ENCODE measurements at regions not wholly inside any gene's neighbourhood (a gene's known extent, or its start where the extent isn't known, plus 50 kb on each side); places are given as distances from the start of the nearest gene placed in this dataset.

DNA sequence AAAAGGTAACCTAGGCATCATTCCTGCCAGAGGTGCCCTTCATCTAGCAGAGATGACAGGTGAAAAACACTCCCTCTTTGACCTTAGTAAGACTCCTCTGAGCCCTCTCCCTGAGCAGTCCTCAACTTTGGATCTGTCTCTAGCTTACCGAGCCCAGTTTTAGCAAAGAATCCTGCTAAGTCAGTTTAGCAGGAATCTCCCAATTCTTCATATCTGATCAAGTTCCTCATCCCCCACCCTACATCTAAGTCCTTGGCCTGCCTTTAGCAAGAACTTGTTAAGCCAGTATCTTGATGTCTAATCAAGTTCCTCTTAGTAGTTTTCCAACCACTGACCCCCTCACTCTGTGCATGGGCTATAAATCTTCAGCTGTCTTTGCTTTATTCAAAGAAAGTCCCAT lies 235.6 kb downstream of the OMA1 start:
- no peak for DNase-seq (ENCODE audit: low spot score)

DNA sequence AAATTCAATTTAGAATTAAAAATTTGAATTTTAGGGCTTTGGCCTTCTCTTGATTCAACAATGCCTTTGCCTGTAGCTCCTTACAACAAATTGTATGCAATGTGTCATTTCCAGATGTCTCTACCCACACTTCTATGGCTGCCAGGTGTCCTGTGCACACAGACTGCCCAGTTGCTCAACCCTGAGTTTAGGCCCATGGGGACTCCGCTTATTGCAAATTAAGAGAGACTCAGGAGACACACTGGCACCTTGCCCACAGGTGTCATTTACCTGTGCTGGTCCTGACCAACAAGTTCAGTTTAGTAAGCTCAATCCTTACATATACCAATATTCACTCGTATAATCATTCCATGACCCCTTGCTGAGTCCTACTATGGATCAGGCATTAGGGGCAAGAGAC lies 236.1 kb downstream of the OMA1 start:
- DNase-seq (ENCODE audit: low spot score): no peak

GRCh38 chr1:58308206-58308605 lies 238.3 kb downstream of the OMA1 start:
- no peak for DNase-seq (ENCODE audit: low spot score)

- DNase-seq (ENCODE audit: low spot score): no peak
These were observed 239.1 kb downstream of the OMA1 start for GRCh38 chr1:58307431-58307830.

GRCh38 chr1:58305622-58306021 lies 240.9 kb downstream of the OMA1 start:
- no peak for DNase-seq (ENCODE audit: low spot score)

DNA sequence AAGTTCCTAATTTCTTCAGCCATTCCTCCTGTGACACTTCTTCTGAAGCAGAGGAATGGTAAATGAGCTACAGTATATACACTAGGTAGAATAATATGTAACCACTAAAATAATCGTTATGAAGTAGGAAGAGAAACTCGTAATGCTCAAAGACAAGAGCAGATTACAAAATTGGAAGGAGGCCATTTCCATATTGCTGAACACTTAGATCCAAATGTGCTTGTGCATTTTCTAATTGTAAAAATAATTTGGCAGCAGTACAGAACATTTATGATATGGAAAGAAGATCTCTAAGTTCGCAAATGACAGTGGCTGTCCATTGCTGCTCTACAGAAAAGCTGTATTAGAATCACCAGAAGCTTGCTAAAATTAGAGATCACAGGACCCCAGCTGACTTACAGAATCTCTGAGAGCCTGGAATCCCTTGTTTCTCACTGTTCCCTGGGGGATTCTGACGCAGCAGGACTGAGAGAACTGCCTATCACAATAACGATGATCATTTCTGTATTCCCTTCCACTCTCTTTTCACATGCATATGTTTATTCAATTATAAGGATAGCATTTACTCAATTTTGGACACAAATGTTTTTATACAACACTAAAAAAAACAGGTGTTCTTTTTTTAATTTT lies 242.1 kb downstream of the OMA1 start:
- DNase-seq (ENCODE audit: low spot score): no peak

DNA sequence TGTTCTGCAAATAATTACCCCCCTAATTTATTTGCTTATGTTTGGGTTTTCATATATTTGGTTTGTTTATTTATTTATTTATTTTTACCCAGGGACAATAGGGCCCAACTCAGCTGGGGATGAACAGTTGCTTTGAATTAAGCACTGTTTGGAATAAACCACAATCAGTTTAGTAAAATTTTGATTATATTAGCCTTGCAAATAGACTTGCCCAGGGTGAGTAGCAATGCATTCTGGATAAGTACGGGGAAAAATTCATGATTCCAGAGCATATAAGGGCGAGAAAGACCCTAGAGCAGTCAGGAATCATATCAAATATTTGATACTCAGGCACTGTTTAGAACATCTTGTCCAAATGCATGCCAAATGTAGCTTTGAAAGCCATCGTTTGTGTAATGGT lies 242.7 kb downstream of the OMA1 start:
- no peak for DNase-seq (ENCODE audit: low spot score)

DNA sequence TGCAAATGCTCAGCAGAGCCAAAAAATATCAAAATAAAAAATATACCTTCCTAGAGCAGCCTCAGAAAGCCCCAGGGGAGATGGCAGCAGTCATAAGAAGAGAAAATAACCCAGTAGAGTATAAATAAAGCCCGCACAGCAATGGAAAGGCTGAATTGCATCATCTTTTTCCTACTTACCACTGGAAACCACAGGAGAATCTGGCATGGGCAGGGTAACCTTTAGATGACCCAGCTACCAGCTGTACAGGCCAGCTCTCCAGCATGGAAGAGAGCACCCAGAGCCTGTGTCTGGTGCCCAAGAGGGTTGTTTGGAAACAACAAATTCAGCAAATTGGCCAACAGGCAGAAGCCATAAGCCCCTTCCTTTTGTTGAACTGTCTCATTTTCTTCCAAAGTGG lies 253.1 kb downstream of the OMA1 start:
- no peak for DNase-seq (ENCODE audit: low spot score)

- no peak for DNase-seq (ENCODE audit: low spot score)
These were observed 255.7 kb downstream of the OMA1 start for GRCh38 chr1:58290685-58291372.

- DNase-seq (ENCODE audit: low spot score): no peak
These were observed 257.8 kb downstream of the OMA1 start for GRCh38 chr1:58288624-58289142.

DNA sequence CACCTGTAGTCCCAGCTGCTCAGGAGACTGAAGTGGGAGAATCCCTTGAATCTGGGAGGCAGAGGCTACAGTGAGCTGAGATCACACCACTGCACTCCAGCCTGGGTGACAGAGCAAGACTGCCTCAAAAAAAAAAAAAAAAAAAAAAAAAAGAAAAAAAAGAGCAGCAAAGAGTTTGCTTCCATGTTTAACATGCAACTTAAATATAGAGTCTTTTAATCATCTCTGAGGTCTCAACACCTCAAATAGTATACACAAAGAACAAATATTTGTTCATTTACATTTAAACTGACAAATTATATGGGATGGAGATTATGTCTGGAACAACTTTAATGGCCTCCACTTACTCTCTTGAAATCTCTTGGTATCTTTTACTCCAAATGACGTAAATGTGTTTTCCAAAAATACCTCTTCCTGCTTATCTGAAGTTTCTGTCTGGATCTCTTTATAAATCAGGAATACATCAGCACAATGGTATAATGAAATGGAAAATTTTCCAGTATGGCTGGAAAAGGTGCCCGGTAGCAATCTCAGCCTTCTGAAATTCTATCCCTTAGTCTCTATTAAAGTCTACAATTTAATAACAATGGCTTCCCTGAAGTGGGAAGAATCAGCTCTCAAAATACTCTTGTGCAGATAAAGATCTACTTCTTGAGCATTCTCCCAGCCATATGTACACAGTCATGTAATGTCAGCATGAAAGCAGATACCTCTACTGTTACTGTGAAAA lies 258.5 kb downstream of the OMA1 start:
- no peak for DNase-seq (ENCODE audit: low spot score)

GRCh38 chr1:58284225-58284510 lies 262.4 kb downstream of the OMA1 start:
- no peak for DNase-seq (ENCODE audit: low spot score)

DNA sequence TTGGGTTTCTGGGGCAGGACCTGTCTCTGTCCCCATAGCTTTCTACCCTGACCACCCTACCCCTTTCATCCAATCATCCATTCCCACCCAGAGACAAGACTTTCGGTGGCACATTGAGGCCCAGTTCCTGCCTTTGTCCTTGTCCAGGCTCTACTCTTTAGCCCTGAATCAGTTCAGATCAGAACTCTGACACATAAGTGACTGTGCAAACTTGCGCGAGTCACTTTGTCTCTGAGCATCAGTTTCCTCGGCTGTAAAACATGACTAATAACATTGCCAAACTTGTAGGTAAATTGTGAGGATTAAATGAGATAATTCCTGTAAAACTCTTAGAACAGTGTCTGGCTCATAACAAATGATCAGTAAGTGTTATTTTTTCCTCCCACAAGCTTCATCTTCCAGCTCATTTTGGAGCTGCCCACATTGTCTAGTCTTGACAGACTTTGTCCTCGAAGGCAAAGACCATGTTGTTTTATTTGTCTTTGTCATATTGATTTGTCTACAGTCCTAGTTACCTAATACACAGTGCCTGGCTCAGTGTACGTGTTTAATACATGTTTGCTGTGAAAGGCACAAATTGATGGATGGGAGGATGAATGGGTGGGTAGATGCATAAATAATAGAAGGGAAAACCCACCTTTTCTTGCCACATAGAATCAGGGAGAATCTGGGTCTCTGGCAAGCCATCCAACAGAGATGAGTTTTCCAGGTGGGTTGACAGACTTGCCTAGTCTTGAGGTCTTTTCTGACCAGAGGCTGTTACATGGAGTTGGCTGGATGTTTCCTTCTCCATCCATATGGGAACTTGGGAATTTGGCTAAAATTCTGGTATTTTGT lies 262.9 kb downstream of the OMA1 start:
- no peak for DNase-seq (ENCODE audit: low spot score)

- no peak for DNase-seq (ENCODE audit: low spot score)
These were observed 263.7 kb downstream of the OMA1 start for GRCh38 chr1:58282623-58283387.

DNA sequence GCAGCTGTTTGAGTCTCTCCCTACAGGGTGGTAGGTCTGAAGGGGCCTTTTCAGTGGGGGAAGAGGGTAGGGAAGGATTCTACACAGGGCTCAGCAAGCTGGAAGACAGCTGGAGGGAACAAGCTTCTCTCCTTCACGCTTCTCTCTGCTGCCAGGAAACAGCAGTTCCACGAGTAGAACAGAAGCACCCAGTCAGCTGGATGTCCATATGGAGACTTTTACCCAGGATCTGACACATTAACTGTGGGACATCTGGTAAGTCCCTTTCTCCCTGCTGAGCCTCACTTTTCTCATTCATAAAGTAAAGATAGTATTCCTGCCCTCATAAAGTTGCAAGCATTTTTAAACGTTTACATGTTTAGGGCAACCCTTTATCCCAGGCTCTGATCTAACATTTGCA lies 280.3 kb downstream of the OMA1 start:
- no peak for DNase-seq (ENCODE audit: low spot score)

DNA sequence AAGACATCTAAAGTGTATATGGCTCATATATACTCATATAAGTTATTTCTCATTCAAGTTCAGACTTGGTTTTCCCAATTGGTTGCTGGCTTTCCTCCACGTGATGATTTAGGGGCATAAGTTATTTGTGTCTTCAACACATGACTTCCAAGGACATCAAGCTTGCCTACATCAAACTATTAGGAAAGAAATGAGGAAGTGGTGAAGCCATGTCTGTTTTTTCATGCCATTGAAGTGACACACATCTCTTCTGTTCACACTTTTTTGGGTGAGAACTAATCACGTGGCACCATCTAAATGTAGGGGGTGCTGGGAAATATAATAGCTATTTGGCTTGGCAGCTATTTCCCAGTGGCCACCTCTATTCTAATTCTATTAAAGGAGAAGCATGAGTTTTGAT lies 282.1 kb downstream of the OMA1 start:
- DNase-seq (ENCODE audit: low spot score): no peak

DNA sequence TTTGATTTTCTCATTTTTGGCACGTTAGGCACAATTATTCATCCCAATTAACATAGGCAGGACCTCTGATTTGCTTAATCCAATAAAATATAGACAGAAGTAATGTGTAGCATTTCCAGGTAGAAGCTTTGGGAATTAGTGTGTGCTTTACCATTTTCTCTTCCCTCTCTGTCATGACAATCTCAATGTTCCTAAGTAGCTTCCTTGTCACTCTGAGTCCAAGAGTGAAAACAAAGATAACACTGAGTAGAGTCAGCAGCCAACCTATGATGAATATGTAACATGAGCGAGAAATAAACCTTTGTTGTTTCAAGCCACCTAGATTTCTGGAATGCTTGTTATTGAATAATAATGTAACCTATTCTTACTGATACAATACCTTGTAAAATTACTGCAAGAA lies 283.8 kb downstream of the OMA1 start:
- no peak for DNase-seq (ENCODE audit: low spot score)

- no peak for DNase-seq (ENCODE audit: low spot score)
These were observed 288.4 kb downstream of the OMA1 start for GRCh38 chr1:58258082-58258481.

DNA sequence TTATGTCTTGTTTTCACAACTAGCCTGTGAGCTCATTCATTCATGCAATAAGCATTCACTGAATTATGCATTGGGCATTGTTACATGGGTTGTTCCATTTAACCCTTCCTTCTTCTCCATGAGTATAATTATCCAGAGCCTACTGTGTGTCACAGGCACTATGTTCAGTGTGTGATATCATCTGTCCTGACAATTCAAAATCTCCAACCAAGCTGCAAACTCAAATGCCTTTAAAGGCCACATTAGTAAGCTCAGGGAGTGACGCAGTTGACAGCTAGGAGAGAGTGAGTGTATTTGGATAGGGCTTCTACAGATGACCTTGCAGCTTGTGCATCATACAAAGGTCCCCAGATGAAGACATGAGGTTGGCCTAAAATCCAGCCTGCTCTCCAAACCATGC lies 289.5 kb downstream of the OMA1 start:
- no peak for DNase-seq (ENCODE audit: low spot score)

GRCh38 chr1:58256546-58256945 lies 290.0 kb downstream of the OMA1 start:
- no peak for DNase-seq (ENCODE audit: low spot score)

- DNase-seq (ENCODE audit: low spot score): no peak
These were observed 290.5 kb downstream of the OMA1 start for GRCh38 chr1:58256041-58256440.

DNA sequence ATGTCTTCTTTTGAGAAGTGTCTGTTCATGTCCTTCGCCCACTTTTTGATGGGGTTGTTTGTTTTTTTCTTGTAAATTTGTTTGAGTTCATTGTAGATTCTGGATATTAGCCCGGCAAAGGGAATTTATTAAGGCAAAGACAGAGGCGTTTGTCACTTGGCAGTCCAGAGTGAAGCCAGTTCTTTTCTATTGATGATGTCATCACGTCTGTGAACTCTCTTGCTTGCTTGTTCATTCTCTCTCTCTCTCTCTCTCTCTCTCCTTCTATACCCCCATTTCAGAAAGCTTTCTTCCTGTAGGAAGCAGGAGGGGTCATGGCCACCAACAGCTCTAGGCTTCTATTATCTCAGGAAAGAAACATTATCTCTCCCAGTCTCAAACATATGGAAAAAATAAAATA lies 291.3 kb downstream of the OMA1 start:
- no peak for DNase-seq (ENCODE audit: low spot score)
